NCI-H69 (cell line): ENCODE measurements at regions not wholly inside any gene's neighbourhood (a gene's known extent, or its start where the extent isn't known, plus 50 kb on each side); places are given as distances from the start of the nearest gene placed in this dataset.

ENCODE experiments used
- DNase-seq: peaks from one replicate; lab custom pipeline; 2025; lab: John Stamatoyannopoulos, UW

DNA sequence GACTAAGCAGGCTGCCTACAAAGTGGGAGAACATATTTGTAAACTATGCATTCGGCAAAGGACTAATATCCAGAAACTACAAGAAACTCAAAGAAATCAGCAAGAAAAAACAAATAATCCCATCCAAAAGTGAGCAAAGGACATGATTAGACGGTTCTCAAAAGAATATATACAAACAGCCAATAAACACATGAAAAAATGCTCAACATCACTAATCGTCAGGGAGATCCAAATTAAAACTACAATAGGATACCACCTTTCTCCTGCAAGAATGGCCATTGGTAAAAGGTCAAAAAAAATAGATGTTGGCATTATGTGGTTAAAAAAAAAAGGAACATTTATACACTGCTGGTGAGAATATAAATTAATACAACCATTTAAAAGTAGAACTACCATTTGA lies 259.6 kb upstream of the SLITRK3 start:
- no peak for DNase-seq

GRCh38 chr3:165455360-165455759 lies 259.2 kb upstream of the SLITRK3 start:
- DNase-seq = no peak

DNA sequence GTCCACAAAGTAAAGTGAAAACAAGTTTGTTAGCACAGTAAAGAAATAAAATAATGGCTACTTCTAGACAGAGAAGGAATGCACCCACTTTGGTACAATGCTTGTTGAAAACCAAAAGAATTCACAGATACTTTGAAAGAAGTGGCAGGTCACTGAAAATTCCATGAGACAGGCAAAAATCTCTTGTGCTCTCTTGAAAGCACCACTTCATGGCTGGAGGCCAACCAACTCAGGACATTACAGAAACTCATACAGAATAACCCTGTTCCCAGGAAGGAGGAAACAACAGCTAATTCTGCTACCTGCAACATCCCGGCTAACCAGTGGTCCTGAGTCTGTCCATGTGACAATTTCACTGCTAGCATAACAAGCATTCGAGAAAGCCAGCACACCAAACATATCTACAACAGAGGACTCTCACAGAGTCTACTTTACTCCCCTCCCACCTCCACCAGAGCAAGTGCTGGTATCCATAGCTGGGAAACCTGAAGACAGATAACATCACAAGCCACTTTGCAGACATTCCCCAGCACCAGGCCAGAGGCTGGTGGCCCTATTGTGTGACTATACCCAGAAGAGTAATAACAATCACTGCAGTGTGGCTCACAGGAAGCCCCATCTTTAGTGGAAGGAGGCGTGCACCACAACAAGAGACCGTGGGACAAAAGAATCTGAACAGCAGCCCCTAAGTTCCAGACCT lies 255.3 kb upstream of the SLITRK3 start:
- no peak for DNase-seq

- peak; percentile 17 for DNase-seq
These were observed 250.4 kb upstream of the SLITRK3 start for GRCh38 chr3:165446555-165446954.

DNA sequence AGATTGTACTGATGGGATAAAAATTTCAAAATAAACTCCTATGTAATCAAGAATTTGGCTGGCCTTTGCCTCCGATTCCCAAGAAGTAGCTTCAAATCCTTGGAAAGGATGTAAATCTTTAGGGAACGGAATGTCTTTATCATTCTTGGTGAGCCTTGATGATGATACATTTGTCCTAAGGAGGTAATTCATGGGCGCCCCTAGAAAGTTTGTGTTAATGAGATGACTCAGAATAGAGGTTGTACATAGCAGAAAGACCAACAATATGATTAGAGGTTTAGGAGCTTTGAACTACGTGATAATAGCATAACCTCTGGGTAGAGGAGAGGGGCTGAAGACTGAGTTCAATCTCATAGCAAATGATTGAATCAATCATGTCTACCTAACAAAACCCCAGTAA lies 248.6 kb upstream of the SLITRK3 start:
- no peak for DNase-seq

- DNase-seq = no peak
These were observed 247.5 kb upstream of the SLITRK3 start for GRCh38 chr3:165443664-165444063.

GRCh38 chr3:165442061-165442460 lies 245.9 kb upstream of the SLITRK3 start:
- DNase-seq = no peak

DNA sequence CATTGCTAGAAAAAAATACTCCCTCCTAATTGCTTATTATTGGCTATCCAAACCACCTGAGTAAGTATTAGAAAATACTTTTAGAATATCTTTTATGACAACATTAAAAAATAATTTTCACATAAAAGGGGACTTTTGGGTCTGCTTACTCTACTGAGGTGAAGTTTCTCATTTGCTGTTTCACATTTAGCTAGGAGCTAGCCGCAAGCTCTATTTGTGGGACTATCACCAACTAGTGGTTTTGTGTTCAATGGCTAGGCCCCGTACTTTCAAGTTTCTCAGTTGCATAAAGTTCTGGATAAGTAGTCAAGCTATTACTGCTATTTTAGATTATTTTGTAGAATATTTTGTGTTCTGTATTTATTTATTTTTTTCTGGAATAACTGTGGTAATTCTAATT lies 244.2 kb upstream of the SLITRK3 start:
- DNase-seq = no peak

DNA sequence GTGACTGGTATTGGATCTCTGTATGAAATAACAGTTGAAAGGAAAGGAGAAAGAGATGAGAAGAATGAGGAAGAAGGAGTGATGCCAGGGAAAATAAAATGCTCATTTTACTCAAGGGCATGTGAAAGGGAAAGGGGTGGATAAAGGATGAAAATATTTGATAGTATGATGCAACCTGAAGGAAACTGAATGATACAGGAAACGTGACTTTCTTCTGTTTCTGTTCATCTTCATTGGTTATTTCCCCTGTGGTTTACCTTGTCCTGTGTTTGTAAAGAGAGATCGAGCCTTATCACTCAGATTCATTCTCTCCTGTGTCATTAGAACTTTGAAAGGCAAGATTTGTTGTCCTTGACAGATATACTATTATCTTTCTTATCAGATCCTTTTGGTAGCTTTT lies 243.6 kb upstream of the SLITRK3 start:
- DNase-seq = no peak

DNA sequence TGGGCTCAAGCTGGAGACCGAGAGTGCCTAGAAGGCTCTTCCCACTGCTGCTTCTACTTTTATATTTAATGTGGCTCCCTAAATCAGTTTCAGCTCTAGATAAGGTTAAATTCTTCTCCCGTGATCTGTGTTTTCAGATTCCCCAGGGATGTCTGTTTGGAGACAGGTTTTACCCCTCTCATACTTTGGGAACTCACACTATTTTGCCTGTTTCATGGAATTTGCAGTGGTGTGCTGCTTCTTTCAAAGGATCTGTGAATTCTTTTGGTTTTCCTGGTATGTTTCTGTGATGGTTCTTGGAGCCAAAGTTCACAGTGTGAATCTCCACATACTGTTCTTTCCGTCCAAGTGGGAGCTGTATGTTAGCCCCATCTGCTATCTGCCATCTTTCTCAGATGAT lies 238.3 kb upstream of the SLITRK3 start:
- no peak for DNase-seq

- DNase-seq = no peak
These were observed 210.2 kb upstream of the SLITRK3 start for GRCh38 chr3:165406425-165406824.

GRCh38 chr3:165404357-165405027 lies 208.3 kb upstream of the SLITRK3 start:
- no peak for DNase-seq

GRCh38 chr3:165403666-165404065 lies 207.5 kb upstream of the SLITRK3 start:
- DNase-seq = no peak

DNA sequence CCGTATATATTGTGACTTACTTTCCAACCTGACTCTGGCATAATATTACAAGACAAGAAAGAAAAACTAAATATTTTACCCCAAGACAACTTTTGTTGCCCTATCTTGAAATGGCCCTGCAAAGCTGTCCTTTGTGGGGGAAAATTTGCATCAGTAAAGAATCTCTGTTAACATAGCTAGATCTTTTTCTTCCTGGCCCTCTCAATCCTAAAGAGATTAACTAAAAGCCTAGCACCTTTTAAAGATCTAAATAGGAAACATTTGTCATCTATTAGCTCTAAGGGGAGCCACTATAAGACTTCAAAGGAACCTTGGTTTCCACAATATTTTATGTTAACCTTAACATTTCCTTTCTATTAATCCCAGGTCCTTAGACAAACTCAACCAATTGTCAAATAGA lies 199.0 kb upstream of the SLITRK3 start:
- DNase-seq = no peak

- no peak for DNase-seq
These were observed 197.3 kb upstream of the SLITRK3 start for GRCh38 chr3:165393461-165393860.

- no peak for DNase-seq
These were observed 194.0 kb upstream of the SLITRK3 start for GRCh38 chr3:165390166-165390565.

- no peak for DNase-seq
These were observed 193.5 kb upstream of the SLITRK3 start for GRCh38 chr3:165389653-165390052.

GRCh38 chr3:165389064-165389463 lies 192.9 kb upstream of the SLITRK3 start:
- DNase-seq = no peak

GRCh38 chr3:165383381-165383780 lies 187.2 kb upstream of the SLITRK3 start:
- no peak for DNase-seq

DNA sequence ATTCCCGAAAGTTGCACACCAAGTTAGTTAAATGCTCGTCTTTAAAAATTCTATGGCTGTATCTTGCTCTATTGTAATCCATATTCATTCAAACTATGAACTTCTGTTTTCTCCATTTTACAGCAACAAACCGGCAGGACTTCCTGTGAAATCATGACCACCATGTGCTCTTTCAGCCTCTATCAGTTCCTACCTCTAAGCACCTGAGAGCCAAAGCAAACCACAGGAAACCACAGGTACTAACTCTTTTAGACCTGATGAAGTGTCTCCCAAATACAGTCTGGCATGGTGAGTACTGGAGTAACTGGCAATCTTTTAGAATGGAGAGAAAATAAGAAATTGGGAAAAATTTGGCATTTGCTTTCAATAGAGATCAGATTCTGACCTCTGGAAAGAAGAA lies 186.5 kb upstream of the SLITRK3 start:
- DNase-seq = no peak

DNA sequence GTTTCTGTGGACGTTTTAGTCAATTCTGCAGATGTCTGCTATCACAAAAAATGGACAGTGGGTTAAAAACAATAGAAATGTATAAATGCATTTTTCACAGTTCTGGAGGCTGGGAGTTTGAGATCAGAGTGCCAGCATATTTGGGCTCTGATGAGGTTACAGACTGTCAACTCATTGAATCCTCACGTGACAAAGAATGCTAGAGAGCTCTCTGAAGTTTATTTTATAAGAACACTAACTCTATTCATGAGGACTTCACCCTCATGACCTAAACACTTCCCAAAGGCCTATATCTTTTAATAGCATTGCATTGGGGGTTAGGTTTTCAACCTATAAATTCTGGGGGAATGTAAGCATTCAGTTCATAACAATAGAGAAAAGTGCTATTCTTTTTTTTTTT lies 182.6 kb upstream of the SLITRK3 start:
- no peak for DNase-seq

DNA sequence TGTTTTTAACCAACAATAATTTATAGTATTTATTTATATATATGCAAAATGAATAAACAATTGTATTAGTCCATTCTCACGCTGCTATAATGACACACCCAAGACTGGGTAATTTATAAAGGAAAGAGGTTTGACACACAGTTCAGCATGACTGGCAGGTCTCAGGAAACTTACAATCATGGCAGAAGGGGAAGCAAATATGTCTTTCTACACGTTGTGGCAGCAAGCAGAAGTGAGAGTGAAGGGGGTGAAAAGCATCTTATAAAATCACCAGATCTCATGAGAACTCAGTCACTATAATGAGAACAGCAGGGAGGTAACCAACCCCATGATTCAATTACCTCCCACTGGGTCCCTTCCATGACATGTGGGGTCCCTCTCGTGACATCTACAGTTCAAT lies 162.8 kb upstream of the SLITRK3 start:
- no peak for DNase-seq

DNA sequence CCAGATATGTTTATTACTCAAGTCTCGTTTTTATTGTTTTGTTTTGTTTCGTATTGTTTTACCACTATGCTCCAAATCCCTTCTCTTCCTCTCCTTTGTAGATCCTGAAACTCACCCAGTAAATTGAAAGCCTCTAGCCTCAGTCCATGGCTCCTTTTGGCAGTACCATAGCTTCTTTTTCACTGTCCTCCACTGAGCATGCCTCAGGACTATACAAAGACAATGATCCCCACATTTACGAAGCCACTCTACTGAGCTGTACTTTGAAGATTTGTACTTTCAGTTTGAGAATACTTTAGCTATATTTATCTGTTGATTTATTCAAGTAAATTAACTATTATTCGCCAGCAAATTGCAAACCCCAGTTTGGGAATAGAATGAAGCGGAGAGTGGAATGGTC lies 159.1 kb upstream of the SLITRK3 start:
- DNase-seq = no peak

DNA sequence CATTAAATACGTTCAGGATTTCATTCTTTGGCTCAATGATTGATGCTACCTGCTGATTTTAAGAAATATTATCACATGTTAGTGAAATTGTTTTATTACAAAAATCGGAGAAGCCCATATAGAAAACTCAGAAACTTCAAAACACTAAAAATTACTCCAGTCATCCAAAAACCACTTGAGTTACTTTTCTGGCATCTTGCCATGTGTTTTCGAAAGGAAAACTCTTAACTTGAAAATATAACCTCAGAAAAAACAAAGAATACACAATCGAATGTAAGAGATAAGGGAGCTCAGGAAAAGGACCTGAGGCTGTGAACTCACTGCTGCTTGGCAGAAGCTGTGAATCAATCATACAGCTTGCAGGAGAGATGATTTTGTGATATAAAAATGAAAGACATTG lies 151.3 kb upstream of the SLITRK3 start:
- no peak for DNase-seq
